ENCODE measurements at regions not wholly inside any gene's neighbourhood (a gene's known extent, or its start where the extent isn't known, plus 50 kb on each side); places are given as distances from the start of the nearest gene placed in this dataset.

GRCh38 chr4:187019896-187020295 lies 296.2 kb upstream of the FAT1 start:
- Histone ChIP-seq H3K27me3 (no peaks in the 10 kb centered on the region), H3K27ac (no peak overlapping the region), H3K4me3 (no peak overlapping the region), H3K36me3 (no peaks in the 10 kb centered on the region), H3K9me3 (replicated peaks) (no peaks in the 10 kb centered on the region), H3K4me1 (no peaks in the 10 kb centered on the region)
- no peak for DNase-seq

GRCh38 chr4:187020676-187021075 lies 297.0 kb upstream of the FAT1 start:
- DNase-seq, result no peak
- H3K27ac ChIP-seq, result no peak overlapping the region
- no peaks in the 10 kb centered on the region for H3K27me3 ChIP-seq

GRCh38 chr4:187021436-187022205 lies 298.0 kb upstream of the FAT1 start:
- no peak overlapping the region for H3K4me3 ChIP-seq
- DNase-seq, result no peak
- no peaks in the 10 kb centered on the region for H3K4me1 ChIP-seq
- no peaks in the 10 kb centered on the region for H3K36me3 ChIP-seq
- no peaks in the 10 kb centered on the region for H3K27me3 ChIP-seq
- no peak overlapping the region for H3K27ac ChIP-seq
- H3K9me3 ChIP-seq (replicated peaks), result no peaks in the 10 kb centered on the region

More at GRCh38 chr4:187020676-187021075, 297.0 kb upstream of the FAT1 start:
- Histone ChIP-seq H3K9me3 (replicated peaks) (no peaks in the 10 kb centered on the region), H3K36me3 (no peaks in the 10 kb centered on the region), H3K4me3 (no peak overlapping the region), H3K4me1 (no peaks in the 10 kb centered on the region)

GRCh38 chr4:187027272-187027671 lies 303.6 kb upstream of the FAT1 start:
- Histone ChIP-seq H3K4me1 (0 out of 2 replicates have a peak, but pooled peaks cover 4% of the 10 kb centered on the region), H3K27ac (no peak overlapping the region), H3K36me3 (no peaks in the 10 kb centered on the region), H3K4me3 (peak overlapping the region; percentile 9; the same call in 1 of the 2 replicates), H3K27me3 (no peaks in the 10 kb centered on the region), H3K9me3 (replicated peaks) (no peaks in the 10 kb centered on the region)
- peak; percentile 26 to 58 for DNase-seq

- no peaks in the 10 kb centered on the region for H3K9me3 ChIP-seq (replicated peaks)
- no peak overlapping the region for H3K4me3 ChIP-seq
- DNase-seq, result no peak
- H3K36me3 ChIP-seq, result no peaks in the 10 kb centered on the region
- H3K4me1 ChIP-seq, result no peaks in the 10 kb centered on the region
- no peaks in the 10 kb centered on the region for H3K27me3 ChIP-seq
- no peak overlapping the region for H3K27ac ChIP-seq
Measured at GRCh38 chr4:187042251-187042650, 318.6 kb upstream of the FAT1 start.

GRCh38 chr4:187046471-187046870 lies 322.8 kb upstream of the FAT1 start:
- Histone ChIP-seq H3K27ac (no peak overlapping the region), H3K9me3 (replicated peaks) (no peaks in the 10 kb centered on the region), H3K27me3 (no peaks in the 10 kb centered on the region), H3K4me1 (no peaks in the 10 kb centered on the region), H3K4me3 (no peak overlapping the region), H3K36me3 (no peaks in the 10 kb centered on the region)
- DNase-seq, result no peak

- Histone ChIP-seq H3K36me3 (no peaks in the 10 kb centered on the region), H3K27ac (no peak overlapping the region), H3K4me3 (no peak overlapping the region), H3K9me3 (replicated peaks) (no peaks in the 10 kb centered on the region), H3K4me1 (no peaks in the 10 kb centered on the region), H3K27me3 (no peaks in the 10 kb centered on the region)
- peak in 1 of 2 experiments; percentile 5 for DNase-seq
Measured at GRCh38 chr4:187059021-187059420, 335.4 kb upstream of the FAT1 start.

GRCh38 chr4:187059895-187060294 lies 336.2 kb upstream of the FAT1 start:
- no peaks in the 10 kb centered on the region for H3K27me3 ChIP-seq
- H3K36me3 ChIP-seq, result no peaks in the 10 kb centered on the region
- H3K4me1 ChIP-seq, result no peaks in the 10 kb centered on the region
- H3K27ac ChIP-seq, result no peak overlapping the region
- H3K9me3 ChIP-seq (replicated peaks), result no peaks in the 10 kb centered on the region
- no peak for DNase-seq
- H3K4me3 ChIP-seq, result no peak overlapping the region

- Histone ChIP-seq H3K9me3 (replicated peaks) (no peaks in the 10 kb centered on the region), H3K36me3 (no peaks in the 10 kb centered on the region), H3K27me3 (no peaks in the 10 kb centered on the region), H3K4me3 (no peak overlapping the region), H3K4me1 (no peaks in the 10 kb centered on the region), H3K27ac (no peak overlapping the region)
- DNase-seq, result no peak
Measured at GRCh38 chr4:187060551-187060950, 336.9 kb upstream of the FAT1 start.

GRCh38 chr4:187063251-187063650 lies 339.6 kb upstream of the FAT1 start:
- no peaks in the 10 kb centered on the region for H3K9me3 ChIP-seq (replicated peaks)
- H3K27me3 ChIP-seq, result no peaks in the 10 kb centered on the region
- H3K27ac ChIP-seq, result no peak overlapping the region
- no peak overlapping the region for H3K4me3 ChIP-seq
- no peaks in the 10 kb centered on the region for H3K4me1 ChIP-seq
- DNase-seq, result no peak
- H3K36me3 ChIP-seq, result no peaks in the 10 kb centered on the region

GRCh38 chr4:187064033-187064432 lies 340.4 kb upstream of the FAT1 start:
- no peaks in the 10 kb centered on the region for H3K36me3 ChIP-seq
- no peaks in the 10 kb centered on the region for H3K9me3 ChIP-seq (replicated peaks)
- no peak overlapping the region for H3K4me3 ChIP-seq
- H3K27me3 ChIP-seq, result no peaks in the 10 kb centered on the region
- DNase-seq, result no peak
- H3K27ac ChIP-seq, result no peak overlapping the region
- H3K4me1 ChIP-seq, result no peaks in the 10 kb centered on the region

- DNase-seq, result no peak
- H3K4me1 ChIP-seq, result no peaks in the 10 kb centered on the region
- H3K9me3 ChIP-seq (replicated peaks), result no peaks in the 10 kb centered on the region
- H3K4me3 ChIP-seq, result no peak overlapping the region
- no peak overlapping the region for H3K27ac ChIP-seq
- no peaks in the 10 kb centered on the region for H3K27me3 ChIP-seq
- no peaks in the 10 kb centered on the region for H3K36me3 ChIP-seq
Measured at GRCh38 chr4:187065396-187065795, 341.7 kb upstream of the FAT1 start.

- no peak overlapping the region for H3K27ac ChIP-seq
- H3K27me3 ChIP-seq, result no peaks in the 10 kb centered on the region
- H3K4me1 ChIP-seq, result no peaks in the 10 kb centered on the region
- no peak overlapping the region for H3K4me3 ChIP-seq
- DNase-seq, result no peak
- H3K36me3 ChIP-seq, result no peaks in the 10 kb centered on the region
- H3K9me3 ChIP-seq (replicated peaks), result no peaks in the 10 kb centered on the region
Measured at GRCh38 chr4:187065806-187066205, 342.1 kb upstream of the FAT1 start.

GRCh38 chr4:187069398-187069797 lies 345.7 kb upstream of the FAT1 start:
- H3K9me3 ChIP-seq (replicated peaks), result no peaks in the 10 kb centered on the region
- H3K4me3 ChIP-seq, result no peak overlapping the region
- no peak for DNase-seq
- H3K36me3 ChIP-seq, result no peaks in the 10 kb centered on the region
- 0 out of 2 replicates have a peak, but pooled peaks cover 3% of the 10 kb centered on the region for H3K4me1 ChIP-seq
- H3K27ac ChIP-seq, result no peak overlapping the region
- no peaks in the 10 kb centered on the region for H3K27me3 ChIP-seq

- H3K4me3 ChIP-seq, result no peak overlapping the region
- no peaks in the 10 kb centered on the region for H3K9me3 ChIP-seq (replicated peaks)
- no peaks in the 10 kb centered on the region for H3K36me3 ChIP-seq
- no peak for DNase-seq
- 0 out of 2 replicates have a peak, but pooled peaks cover 3% of the 10 kb centered on the region for H3K4me1 ChIP-seq
- H3K27me3 ChIP-seq, result no peaks in the 10 kb centered on the region
- no peak overlapping the region for H3K27ac ChIP-seq
Measured at GRCh38 chr4:187070158-187070557, 346.5 kb upstream of the FAT1 start.

GRCh38 chr4:187070740-187071139 lies 347.1 kb upstream of the FAT1 start:
- Histone ChIP-seq H3K27me3 (no peaks in the 10 kb centered on the region), H3K36me3 (no peaks in the 10 kb centered on the region), H3K9me3 (replicated peaks) (no peaks in the 10 kb centered on the region), H3K27ac (no peak overlapping the region), H3K4me3 (no peak overlapping the region), H3K4me1 (0 out of 2 replicates have a peak, but pooled peaks cover 3% of the 10 kb centered on the region)
- DNase-seq, result no peak
